PFSK-1 (cell line): ENCODE measurements at regions not wholly inside any gene's neighbourhood (a gene's known extent, or its start where the extent isn't known, plus 50 kb on each side); places are given as distances from the start of the nearest gene placed in this dataset.

Experiments
- FOXP2 ChIP-seq: optimal IDR thresholded peaks from 2 replicates; pipeline ENCODE3; 2011; ENCODE audit warnings: borderline replicate concordance, control low read depth, inconsistent platforms; ENCODE audit not compliant: insufficient read depth; ENCODE audit errors: extremely low read length, extremely low read depth
- POLR2AphosphoS5 ChIP-seq: IDR thresholded peaks from 2 replicates; pipeline ENCODE4 v1.6.1; 2012; ENCODE audit warnings: low read depth, mild to moderate bottlenecking, control low read depth, low read length, moderate library complexity
- REST ChIP-seq, 2 experiments: IDR thresholded peaks; 2 replicates each; pipeline versions ENCODE4 v1.6.1 to v1.8.0; 2011 to 2012; ENCODE audit warnings: low read depth in 2 of 2, low read length in 2 of 2, control low read depth in 1 of 2, inconsistent platforms in 1 of 2, mild to moderate bottlenecking in 1 of 2, moderate library complexity in 1 of 2; ENCODE audit not compliant: insufficient read depth in 1 of 2
- SIN3A ChIP-seq: IDR thresholded peaks from 2 replicates; pipeline ENCODE4 v1.6.1; 2012; ENCODE audit warnings: mild to moderate bottlenecking, low read length, moderate library complexity, borderline replicate concordance; ENCODE audit not compliant: insufficient read depth
- TAF1 ChIP-seq: IDR thresholded peaks from 2 replicates; pipeline ENCODE4 v1.6.1; 2012; ENCODE audit warnings: low read length, control low read depth, borderline replicate concordance; ENCODE audit not compliant: insufficient read depth

GRCh38 chr16:73230651-73231050 lies 182.7 kb upstream of the ZFHX3 start:
- no peak for TF ChIP-seq REST (IDR thresholded peaks at IDR 0.05; ENCODE audit: insufficient read depth in 1 of 2, low read depth in 2 of 2, low read length in 2 of 2)
- TF ChIP-seq POLR2AphosphoS5, result no peak
- TF ChIP-seq TAF1, result no peak
- no peak for TF ChIP-seq FOXP2
- no peak for TF ChIP-seq SIN3A

GRCh38 chr16:73228649-73229048 lies 180.7 kb upstream of the ZFHX3 start:
- no peak for TF ChIP-seq POLR2AphosphoS5
- no peak for TF ChIP-seq TAF1

- TF ChIP-seq FOXP2 (no peak), REST (IDR thresholded peaks at IDR 0.05; ENCODE audit: insufficient read depth in 1 of 2, low read depth in 2 of 2, low read length in 2 of 2) (no peak), TAF1 (no peak), SIN3A (no peak), POLR2AphosphoS5 (no peak)
These were observed 178.7 kb upstream of the ZFHX3 start for GRCh38 chr16:73226675-73227074.

- TF ChIP-seq FOXP2 (no peak), POLR2AphosphoS5 (no peak), REST (IDR thresholded peaks at IDR 0.05; ENCODE audit: insufficient read depth in 1 of 2, low read depth in 2 of 2, low read length in 2 of 2) (no peak), SIN3A (no peak), TAF1 (no peak)
These were observed 178.1 kb upstream of the ZFHX3 start for GRCh38 chr16:73225983-73226382.

GRCh38 chr16:73220836-73221235 lies 172.9 kb upstream of the ZFHX3 start:
- no peak for TF ChIP-seq TAF1
- no peak for TF ChIP-seq FOXP2

GRCh38 chr16:73219176-73219575 lies 171.2 kb upstream of the ZFHX3 start:
- TF ChIP-seq REST (IDR thresholded peaks at IDR 0.05; ENCODE audit: insufficient read depth in 1 of 2, low read depth in 2 of 2, low read length in 2 of 2) (no peak), TAF1 (no peak), SIN3A (no peak), FOXP2 (no peak), POLR2AphosphoS5 (no peak)
